Hematopoietic multipotent progenitor cell treated with erythropoietin and hydrocortisone succinate and interleukin-3 and kit ligand, for 17 days (in vitro differentiated cells): ENCODE measurements at regions not wholly inside any gene's neighbourhood (a gene's known extent, or its start where the extent isn't known, plus 50 kb on each side); places are given as distances from the start of the nearest gene placed in this dataset.

Source experiments
- DNase-seq: peaks from one replicate; pipeline ENCODE4 v3.0.0-alpha.2; 2015; ENCODE audit warnings: low spot score

DNA sequence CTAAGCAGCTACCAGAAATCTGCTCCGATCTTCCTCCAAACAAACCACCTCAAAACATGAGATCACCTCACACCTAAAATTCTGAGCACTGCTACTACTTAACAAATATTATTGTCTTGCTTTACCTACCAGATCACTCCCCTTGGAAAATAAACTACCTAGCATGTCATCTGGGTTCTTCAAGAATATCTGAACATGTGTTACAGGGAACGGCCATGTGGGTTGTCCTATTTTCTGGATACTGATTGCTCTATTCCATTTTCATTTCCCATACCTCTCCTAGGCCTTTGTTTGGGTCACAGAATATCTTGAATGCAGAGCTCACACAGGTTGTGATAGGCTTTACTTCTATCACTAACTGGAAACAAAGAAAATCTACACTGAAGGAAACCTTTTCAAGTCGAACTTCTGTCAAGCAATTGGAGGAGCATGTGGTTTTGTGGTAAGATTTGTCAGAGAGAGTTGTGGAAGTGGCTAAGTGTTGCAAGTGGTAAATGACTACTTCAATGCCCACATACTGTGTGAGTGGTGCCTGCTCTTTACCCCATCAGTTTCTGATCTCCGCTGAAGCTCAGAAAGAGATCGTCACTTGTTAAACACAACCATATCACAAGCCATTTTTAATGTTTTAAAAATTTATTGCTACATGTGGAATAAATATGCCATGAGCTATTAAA is 739.1 kb upstream of the ZEB2 start:
- no peak for DNase-seq

DNA sequence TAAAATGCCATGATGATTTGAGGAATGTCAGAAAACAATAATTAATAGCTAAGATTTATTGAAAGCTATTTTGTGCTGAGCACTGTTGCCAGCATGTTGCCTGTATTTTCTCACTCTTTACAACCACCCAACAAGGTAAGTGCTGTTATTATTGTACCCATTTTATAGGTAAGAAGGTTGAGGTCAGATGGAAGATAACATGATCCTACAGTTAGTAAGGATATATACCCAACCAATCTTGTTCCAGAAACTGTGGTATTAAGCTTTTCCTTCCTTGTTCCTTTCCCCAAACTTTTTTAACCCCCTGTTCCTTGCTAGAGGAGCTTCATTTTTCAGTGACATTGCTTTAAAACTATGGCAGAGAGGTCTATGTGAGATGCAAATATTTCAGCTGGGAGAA is 738.0 kb upstream of the ZEB2 start:
- no peak for DNase-seq

DNA sequence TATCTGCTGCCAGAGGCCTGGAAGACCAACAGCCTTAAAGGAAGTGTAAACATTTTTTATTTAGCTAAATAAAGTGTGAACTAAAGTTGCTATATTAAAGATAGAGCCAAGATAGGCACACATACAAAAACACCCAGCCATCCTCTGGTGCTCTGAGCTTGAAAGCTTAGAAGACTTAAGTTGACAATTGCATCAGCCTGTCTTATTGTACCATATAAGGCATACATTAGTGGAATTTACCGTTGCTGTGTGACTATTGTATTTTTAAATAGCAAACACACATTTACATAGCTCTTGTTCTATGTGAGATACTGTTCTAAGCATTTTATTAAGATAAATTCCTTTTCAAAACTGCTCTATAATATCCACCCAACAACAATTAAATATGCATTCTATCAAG is 736.6 kb upstream of the ZEB2 start:
- no peak for DNase-seq

DNA sequence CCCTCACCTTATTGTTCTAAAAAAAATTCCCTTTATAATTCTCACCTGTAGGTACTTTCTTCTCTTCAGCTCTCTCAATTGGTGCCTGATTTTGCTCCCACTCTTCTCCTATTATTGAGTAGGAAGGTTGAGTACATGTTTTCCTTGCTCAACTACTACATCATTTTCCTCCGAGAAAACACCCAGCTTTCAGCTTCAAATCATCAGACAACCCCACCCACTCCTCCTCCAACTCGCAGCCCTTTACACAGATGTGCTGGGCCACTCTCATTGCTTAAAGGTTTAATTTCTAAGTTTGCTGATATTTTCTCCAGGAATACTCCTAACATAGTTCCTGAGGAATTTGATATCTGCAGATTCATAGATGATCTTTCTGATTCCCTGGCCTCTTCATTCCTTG is 734.4 kb upstream of the ZEB2 start:
- DNase-seq: no peak

DNA sequence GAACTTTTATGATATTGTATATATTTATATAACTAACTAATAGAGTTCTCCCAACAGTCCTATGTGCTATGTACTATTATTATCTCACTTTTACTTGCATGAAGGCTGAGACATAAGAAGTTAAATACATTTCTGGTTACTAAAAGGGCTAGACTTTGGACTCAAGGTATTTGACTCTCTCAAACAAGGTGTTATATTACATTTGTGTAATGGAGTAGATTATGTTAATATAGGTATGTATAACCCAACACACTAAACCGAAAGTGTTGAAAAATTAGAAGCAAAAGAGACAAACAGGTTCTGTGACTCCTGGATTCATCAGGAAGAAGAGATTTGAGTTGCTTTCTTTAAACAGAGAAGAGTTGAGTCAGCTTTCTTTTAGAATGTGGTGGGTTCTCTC is 733.6 kb upstream of the ZEB2 start:
- DNase-seq: no peak

DNA sequence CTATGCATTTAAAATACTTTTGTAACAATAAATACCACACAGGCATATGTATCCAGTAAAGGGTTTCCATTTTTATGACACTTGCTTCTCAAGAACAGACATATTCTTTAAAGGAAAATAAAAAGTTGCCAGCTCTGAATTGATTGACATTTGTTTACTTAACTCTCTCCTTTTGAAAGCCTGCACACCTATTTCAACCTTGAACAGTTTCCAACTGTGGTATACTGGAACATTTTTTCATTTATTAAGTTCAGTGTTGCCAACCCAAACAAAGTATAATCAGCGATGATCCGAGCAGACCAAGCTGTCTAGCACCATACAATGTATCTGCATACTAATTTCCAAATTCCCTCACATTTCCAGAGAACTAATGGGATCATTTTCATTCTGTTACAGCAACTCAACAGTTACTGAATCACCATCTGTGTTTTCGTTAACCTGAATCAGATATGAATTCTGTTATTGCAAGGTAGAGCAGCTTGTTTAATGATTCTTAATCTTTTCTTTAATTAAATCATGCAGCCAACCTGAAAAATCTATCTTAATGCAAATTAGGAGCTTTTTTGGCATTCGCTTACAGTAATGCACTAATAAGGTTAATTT is 725.5 kb upstream of the ZEB2 start:
- no peak for DNase-seq

DNA sequence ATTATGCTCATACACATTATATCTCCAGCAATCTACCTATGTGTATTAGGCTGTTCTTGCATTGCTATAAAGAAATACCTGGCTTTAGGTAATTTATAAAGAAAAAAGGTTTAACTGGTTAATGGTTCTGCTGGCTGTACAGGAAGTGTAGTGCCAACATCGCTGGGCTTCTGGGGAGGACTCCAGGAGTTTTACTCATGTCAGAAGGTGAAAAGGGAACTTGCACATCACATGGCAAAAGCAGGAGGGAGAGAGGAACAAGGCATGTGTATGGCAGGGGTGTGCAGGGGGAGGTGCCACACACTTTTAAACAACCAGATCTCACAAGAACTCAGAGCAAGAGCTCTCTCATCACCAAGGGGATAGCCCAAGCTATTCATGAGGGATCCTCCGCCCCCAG is 715.4 kb upstream of the ZEB2 start:
- DNase-seq: no peak

DNA sequence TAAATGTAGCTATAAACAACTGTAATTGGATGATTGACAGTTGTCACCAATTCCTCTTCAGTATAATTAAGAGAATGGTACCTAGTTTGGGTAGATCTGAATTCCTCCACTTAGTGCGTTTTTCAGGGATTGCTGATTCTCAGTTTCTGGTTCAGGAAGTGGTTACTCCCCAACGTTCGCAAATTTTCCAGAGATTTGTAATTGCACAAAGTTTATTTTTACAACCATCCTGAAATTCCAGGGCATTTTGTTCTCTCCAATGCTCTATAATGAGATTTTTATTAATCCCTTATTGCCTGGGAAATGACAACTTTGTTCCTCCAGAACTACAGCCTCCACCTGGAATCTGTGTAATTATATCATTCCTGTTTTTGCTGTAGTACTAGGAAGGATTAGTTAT is 710.6 kb upstream of the ZEB2 start:
- DNase-seq: no peak

DNA sequence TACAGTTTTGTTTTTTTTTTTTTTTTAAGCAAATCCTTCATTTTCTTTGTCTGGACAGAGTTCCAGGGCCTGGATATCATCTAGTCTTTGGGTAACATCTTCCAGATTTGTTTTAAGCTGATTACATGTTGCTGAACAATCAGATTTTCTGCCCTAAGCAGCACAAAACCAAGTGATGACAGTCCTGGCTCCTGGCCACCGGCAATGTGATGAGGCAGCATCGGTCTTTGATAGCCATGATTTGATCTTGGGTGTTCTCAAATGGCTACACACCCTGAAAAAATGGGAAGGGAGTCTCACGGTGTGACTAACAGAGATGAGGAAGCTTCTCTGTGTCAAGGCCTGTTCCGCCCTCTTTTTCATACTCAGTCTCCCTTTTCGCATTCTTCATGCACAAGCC is 708.6 kb upstream of the ZEB2 start:
- no peak for DNase-seq

DNA sequence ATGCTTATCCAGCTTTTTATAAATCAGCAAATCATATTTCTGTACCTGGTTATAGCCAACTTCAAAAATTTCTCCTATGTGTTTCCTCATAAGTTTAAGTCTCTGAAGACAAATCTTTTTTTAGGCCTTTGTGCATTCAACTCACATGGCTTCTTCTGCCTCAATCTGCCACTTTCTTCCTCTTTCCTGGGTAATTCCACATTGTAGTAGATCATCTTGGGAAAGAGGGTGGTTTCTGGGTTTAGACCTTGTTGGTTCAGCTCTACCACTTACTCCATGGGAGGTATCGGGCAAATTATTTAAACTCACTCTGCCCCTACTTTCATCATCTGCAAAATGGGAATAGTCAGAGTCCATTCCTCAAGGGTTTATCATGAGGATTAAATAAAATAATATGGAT is 707.0 kb upstream of the ZEB2 start:
- DNase-seq: no peak

DNA sequence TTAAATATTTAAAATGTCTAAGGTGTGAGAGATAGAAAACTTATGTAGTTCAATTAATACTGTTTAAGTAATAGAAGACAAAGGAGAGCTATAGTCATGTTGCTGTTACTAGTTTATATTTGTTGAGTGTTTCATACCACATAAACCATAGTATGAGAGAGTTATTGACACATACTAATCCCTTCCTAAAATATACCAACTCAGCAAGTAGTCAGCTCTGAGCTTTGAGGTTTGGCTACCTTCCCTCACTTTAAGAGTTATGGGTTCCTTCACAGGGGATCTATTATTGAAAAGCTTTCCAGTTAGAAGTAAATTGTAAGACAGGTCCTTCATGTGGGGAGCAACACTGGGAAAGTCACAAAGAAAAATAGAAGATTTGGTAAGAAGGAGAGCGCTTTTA is 701.6 kb upstream of the ZEB2 start:
- DNase-seq: no peak

DNA sequence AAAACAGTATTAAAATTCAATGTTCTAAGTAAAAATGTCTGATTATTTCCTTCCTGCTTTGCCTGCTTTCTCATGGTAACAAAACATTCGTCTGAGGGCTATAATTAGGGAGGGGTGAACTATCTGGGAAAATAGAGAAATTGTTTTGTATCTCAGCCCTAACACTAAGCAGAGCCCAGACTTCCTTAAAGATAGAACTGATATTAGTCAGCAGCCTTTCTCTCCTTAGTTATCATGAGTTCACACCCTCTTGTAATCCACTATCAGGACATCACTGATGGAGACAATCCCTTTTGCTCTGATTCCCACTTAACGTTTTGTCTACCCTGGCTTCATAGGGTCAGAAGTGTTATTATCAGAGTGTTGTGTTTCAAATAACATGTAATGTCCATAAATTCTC is 701.1 kb upstream of the ZEB2 start:
- DNase-seq: no peak

DNA sequence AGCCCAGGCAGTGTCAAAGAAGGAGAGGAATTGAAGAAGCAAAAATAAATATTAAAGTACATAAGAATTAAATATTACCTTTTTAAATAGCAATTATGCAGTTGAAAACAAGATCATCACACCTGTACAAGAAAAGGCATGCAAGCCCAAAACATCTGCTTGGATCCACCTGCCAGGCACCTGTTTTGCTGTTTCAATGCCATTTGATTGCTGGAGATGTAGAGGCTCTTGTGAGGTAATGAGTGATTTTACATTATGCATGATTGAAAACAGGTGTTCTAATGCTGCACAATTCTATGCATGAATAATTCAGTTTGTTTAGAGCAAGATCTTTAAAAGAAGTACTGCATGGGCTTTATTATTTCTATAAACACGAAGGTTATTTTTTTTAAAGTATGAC is 700.6 kb upstream of the ZEB2 start:
- DNase-seq: no peak

DNA sequence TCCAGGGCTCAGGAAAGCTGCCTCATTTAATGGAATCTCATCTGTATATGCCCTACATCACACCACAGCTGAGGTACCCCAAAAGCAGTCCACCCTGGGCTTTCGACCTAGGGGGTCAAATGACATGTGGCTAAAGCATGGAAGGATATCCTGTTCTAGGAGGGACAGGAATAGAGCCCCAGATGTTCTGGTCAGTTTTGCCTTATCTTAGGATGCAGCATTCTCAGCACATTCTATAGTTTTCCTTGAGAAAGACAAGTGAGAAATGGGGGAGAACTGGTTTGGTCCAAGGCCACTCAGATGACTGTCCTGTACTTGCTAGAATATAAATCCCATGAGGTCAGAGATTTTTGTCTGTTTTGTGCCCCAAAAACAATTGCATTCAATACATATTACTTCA is 688.0 kb upstream of the ZEB2 start:
- no peak for DNase-seq

DNA sequence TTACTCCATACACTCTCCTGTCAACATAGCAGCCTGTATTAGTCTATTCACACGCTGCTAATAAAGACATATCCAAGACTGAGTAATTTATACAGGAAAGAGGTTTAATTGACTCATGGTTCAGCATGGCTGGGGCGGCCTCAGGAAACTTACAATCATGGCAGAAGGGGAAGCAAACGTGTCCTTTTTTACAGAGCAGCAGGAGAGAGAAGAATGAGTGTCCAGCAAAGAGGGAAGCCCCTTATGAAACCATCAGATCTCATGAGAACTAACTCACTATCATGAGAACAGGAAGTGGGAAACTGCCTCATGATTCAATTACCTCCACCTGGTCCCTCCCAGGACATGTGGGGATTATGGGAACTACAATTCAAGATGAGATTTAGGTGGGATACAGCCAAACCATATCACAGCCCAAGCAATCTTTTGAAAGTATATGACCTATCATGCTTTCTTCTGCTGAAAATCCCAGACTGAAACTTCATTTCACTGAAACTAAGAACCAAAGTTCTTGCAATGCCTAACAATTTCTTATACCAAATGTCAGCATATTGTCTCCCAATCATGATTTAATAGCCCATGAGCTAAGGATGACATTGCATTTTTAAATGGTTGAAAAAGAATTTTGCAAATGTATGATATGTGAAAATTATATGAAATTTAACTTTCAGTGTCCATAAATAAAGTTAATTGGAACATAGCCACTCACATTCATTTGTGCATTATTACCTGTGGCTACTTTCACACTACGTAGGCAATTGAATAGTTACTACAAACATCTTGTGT is 686.8 kb upstream of the ZEB2 start:
- DNase-seq: no peak

DNA sequence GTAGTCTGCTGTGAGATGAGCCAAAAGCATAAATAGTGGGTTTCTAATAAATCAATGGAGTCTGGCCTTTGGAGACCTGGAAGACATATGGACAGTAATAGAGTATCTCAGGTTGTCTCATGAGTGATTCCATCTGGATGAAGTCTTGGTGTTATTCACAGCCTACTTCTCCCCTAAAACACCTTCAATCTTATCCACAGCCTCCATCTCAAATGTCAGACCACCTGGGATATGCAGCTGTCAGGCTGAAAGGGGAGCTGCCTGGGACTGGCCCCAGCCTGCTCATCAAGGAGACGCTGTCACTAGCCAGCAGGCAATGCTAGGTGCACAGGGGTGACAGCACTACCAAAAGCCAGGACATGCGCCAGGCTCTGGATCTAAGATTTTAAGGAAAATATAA is 684.0 kb upstream of the ZEB2 start:
- no peak for DNase-seq

DNA sequence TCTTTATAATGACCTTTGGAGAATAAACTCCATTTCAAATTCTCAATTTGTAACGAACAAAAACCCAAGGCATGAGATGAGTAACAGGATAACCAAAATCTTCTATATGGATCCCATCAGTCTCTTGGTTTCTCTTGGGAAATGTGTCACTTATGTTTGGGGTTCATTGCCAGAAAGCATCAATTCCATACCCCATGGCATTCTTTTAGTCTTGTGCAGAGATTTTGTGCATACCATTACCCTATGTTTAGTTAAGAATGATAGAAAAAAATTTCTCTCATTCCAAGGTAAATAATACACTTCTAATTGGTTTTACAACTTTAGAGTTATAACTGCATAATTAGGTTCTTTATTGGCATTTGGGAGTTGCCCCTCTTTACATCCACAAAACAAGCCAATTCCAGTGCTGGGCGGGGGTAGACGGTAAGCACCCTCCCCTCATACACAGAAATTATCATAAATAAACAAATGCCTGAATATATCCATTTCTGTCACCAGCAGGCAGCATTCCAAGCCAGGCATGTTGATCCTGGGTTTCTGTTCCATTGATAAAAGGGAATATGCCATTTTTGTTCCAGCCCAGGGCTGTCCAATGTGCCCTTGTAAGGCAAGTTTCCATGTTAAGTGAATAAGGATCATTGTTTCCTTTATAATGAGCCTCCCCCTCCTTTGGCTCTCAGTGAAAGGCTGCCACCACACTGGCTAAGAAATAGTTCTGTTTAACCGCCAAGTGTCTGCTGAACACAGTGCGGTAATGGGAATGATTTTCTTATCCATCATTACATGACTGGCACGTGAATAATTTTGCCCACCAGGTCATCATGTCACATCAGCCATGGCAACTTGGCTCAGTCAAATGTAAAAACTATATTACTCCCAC is 680.1 kb upstream of the ZEB2 start:
- DNase-seq: no peak

DNA sequence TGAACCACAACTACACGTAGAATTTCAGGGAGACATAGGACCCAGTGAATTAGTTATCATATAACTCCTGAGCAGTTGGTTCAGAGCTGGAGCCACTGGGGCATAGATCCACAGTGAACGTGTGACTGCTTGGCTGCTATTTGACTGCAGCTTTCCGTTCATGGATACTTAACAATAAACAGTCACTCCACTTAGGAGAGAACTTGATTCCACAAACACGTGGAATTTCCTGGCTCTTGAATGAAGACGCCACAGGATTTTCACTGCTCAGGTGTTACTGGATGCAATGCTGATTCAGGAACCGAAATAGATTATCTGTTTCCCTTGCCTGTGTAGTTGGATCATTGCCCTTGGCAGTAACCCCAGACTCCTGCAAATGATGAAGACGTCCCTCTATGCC is 679.1 kb upstream of the ZEB2 start:
- no peak for DNase-seq

DNA sequence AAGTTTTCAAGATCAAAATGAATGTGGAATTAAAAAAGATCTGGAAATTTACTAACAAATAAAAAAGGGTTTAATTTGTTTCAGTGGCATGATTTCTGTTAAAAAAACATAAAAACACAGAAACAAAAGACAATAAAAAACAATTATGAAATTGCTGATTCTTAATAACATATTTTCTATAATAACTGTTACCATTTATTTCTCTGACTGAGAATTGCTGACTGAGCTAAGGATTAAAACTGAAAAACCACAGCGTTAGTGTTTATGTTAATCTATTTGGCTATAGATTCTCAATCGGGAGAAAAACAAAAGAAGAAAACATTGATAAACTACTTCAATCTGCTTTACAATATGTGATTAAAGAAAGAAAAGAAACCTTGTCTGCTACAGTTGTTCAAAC is 678.6 kb upstream of the ZEB2 start:
- no peak for DNase-seq

DNA sequence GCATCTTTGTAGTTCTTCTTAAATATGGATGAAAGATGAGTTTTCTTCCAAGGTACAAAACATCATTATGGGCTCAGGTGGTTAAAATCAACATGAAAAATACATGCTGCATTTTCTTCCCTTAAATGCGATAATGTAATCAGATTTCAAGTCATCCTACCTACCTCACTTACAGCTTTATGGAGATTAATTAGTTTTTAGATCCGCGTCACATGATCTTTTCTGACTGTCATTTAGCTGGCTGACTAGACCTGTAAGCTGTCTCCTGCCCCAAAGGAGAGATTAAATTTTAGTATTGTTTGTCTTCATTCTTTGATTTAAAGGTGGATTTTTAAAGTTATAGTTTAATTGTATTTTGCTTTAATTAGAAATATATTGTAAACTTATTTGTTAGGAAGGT is 678.0 kb upstream of the ZEB2 start:
- no peak for DNase-seq

DNA sequence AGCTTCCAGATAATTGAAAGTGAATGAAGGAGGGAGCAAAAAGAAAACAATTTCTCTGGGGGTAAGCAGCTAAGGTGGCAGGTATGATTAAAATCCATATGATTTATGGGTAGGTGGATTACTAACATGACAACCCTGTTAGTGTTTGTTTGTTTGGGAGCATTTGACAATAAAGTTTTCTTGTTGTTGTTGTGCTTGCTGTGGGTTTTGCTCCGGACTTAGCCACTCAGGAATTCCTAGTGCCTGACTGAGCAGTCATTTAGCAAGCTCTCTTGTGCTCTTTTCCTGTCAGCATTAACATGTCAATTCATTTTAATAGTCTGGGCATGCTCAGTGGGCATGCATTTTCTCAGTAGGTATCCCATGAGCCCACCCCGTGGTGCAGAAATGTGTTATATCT is 674.8 kb upstream of the ZEB2 start:
- DNase-seq: no peak

DNA sequence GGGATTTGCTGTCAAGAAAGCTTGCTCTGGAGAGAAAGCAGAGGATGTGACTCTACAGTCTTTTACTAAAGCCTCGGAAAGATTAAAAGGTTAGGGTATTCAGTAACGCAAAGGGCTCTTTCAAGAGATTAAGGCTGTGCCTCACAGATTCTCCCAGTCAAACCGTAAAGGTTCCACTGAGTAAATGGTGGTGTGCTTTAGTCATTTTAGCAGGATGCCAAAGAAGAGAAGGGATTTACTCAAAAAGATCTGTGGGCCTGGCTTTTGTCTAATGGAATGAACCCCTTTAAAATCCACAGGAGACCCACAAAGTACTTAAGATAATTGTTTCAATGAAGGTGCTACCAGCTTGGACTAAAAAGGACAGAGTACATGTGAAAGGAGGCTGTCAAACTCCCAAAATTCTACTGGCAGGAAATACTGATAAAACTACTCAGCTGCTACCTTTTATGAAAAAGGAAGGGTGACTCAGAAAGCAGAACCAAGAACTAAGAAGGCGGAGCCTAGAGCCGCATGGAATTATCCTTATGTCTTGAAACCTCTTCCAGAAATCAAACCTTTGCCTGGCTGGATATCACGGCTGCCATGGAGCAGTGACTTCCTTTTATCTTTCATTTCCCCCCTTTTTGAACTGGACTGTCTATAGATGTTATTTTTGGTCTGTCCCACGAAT is 670.2 kb upstream of the ZEB2 start:
- DNase-seq: no peak
